GM19328 (cell line): ENCODE measurements at regions not wholly inside any gene's neighbourhood (a gene's known extent, or its start where the extent isn't known, plus 50 kb on each side); places are given as distances from the start of the nearest gene placed in this dataset.
A peak's percentile ranks its signal among the peaks of the same experiment; 100 is the strongest.

Source experiments
- ATAC-seq: cut with Tn5 transposase; IDR thresholded peaks from one replicate; pipeline ENCODE4 v1.9.1; 2021; ENCODE audit warnings: mild to moderate bottlenecking, moderate library complexity; ENCODE audit not compliant: unreplicated experiment

- no peak for ATAC-seq
Observed at GRCh38 chrX:9311421-9312160, 153.3 kb upstream of the TBL1X start.

GRCh38 chrX:9312922-9313867 lies 151.7 kb upstream of the TBL1X start:
- ATAC-seq, result peak; percentile 67

- ATAC-seq, result no peak
Observed at GRCh38 chrX:9315086-9315485, 149.8 kb upstream of the TBL1X start.

GRCh38 chrX:9316096-9316495 lies 148.8 kb upstream of the TBL1X start:
- ATAC-seq, result no peak

- no peak for ATAC-seq
Observed at GRCh38 chrX:9317176-9317575, 147.7 kb upstream of the TBL1X start.

GRCh38 chrX:9318213-9318612 lies 146.6 kb upstream of the TBL1X start:
- no peak for ATAC-seq

GRCh38 chrX:9318766-9319165 lies 146.1 kb upstream of the TBL1X start:
- no peak for ATAC-seq

GRCh38 chrX:9320940-9321339 lies 143.9 kb upstream of the TBL1X start:
- ATAC-seq, result no peak

GRCh38 chrX:9324676-9325075 lies 140.2 kb upstream of the TBL1X start:
- no peak for ATAC-seq

GRCh38 chrX:9326369-9326768 lies 138.5 kb upstream of the TBL1X start:
- ATAC-seq, result no peak

GRCh38 chrX:9327086-9327746 lies 137.6 kb upstream of the TBL1X start:
- no peak for ATAC-seq

GRCh38 chrX:9327747-9328145 lies 137.1 kb upstream of the TBL1X start:
- no peak for ATAC-seq

- ATAC-seq, result no peak
Observed at GRCh38 chrX:9329056-9329455, 135.8 kb upstream of the TBL1X start.

- ATAC-seq, result no peak
Observed at GRCh38 chrX:9330249-9330982, 134.4 kb upstream of the TBL1X start.

- ATAC-seq, result no peak
Observed at GRCh38 chrX:9333873-9334560, 130.8 kb upstream of the TBL1X start.

GRCh38 chrX:9335251-9335650 lies 129.6 kb upstream of the TBL1X start:
- ATAC-seq, result no peak

- ATAC-seq, result no peak
Observed at GRCh38 chrX:9336456-9336855, 128.4 kb upstream of the TBL1X start.

- no peak for ATAC-seq
Observed at GRCh38 chrX:9337046-9337445, 127.8 kb upstream of the TBL1X start.

- no peak for ATAC-seq
Observed at GRCh38 chrX:9338986-9339385, 125.9 kb upstream of the TBL1X start.
